Osteoblast (primary cell): ENCODE measurements at regions not wholly inside any gene's neighbourhood (a gene's known extent, or its start where the extent isn't known, plus 50 kb on each side); places are given as distances from the start of the nearest gene placed in this dataset.

Experiments used
- DNase-seq: peaks from one replicate; pipeline ENCODE4 v3.0.0; 2011; ENCODE audit warnings: low spot score, mixed read lengths; ENCODE audit not compliant: insufficient read length; ENCODE audit errors: missing footprints
- H2AFZ ChIP-seq: 2 replicates; pipeline ENCODE4 v1.6.0; 2011; ENCODE audit warnings: mild to moderate bottlenecking, low read length
- H3K27ac ChIP-seq: 2 replicates; pipeline ENCODE4 v1.5.1; 2011; ENCODE audit warnings: mild to moderate bottlenecking, low read depth, low read length, moderate library complexity
- H3K27me3 ChIP-seq: 2 replicates; pipeline ENCODE4 v1.6.0; 2012; ENCODE audit warnings: mild to moderate bottlenecking, control low read depth, inconsistent platforms, low read length, moderate library complexity; ENCODE audit not compliant: insufficient read depth
- H3K36me3 ChIP-seq: 2 replicates; pipeline ENCODE4 v1.5.1; 2011; ENCODE audit warnings: mild to moderate bottlenecking, low read length, control low read depth, moderate library complexity; ENCODE audit not compliant: insufficient read depth
- H3K4me1 ChIP-seq: 2 replicates; pipeline ENCODE4 v1.5.1; 2011; ENCODE audit warnings: mild to moderate bottlenecking, low read length, control low read depth, moderate library complexity; ENCODE audit not compliant: insufficient read depth
- H3K4me2 ChIP-seq: 2 replicates; pipeline ENCODE4 v1.6.0; 2011; ENCODE audit warnings: mild to moderate bottlenecking, low read length; ENCODE audit not compliant: insufficient read depth
- H3K4me3 ChIP-seq: fragments of 200-600 bp; sonication (generic); 3 replicates; pipeline ENCODE4 v1.5.1; 2012; ENCODE audit warnings: mild to moderate bottlenecking, low read length, inconsistent platforms; ENCODE audit not compliant: insufficient read depth
- H3K79me2 ChIP-seq: 2 replicates; pipeline ENCODE4 v1.6.0; 2012; ENCODE audit warnings: mild to moderate bottlenecking, low read length, control low read depth, inconsistent platforms; ENCODE audit not compliant: insufficient read depth
- H3K9me3 ChIP-seq: 2 replicates; pipeline ENCODE4 v1.5.1; 2011; ENCODE audit warnings: low read depth, low read length, control low read depth
- H4K20me1 ChIP-seq: 2 replicates; pipeline ENCODE4 v1.6.0; 2012; ENCODE audit warnings: mild to moderate bottlenecking, low read length, control low read depth; ENCODE audit not compliant: insufficient read depth
- TF ChIP-seq, protein P1 (sequence below): IDR thresholded peaks from 2 replicates; pipeline ENCODE4 v1.5.1; 2011; ENCODE audit warnings: mild to moderate bottlenecking, low read depth, low read length, moderate library complexity; ENCODE audit errors: extremely low read depth

GRCh38 chr14:85336257-85336656 lies 193.7 kb upstream of the FLRT2 start:
- Histone ChIP-seq H3K79me2 (no peaks in the 10 kb centered on the region), H3K4me1 (no peaks in the 10 kb centered on the region), H3K4me3 (no peak overlapping the region), H3K9me3 (no peaks in the 10 kb centered on the region), H3K27ac (no peak overlapping the region), H4K20me1 (no peaks in the 10 kb centered on the region), H2AFZ (no peak overlapping the region), H3K36me3 (no peaks in the 10 kb centered on the region), H3K27me3 (no peaks in the 10 kb centered on the region), H3K4me2 (no peak overlapping the region)
- TF ChIP-seq, protein P1, sequence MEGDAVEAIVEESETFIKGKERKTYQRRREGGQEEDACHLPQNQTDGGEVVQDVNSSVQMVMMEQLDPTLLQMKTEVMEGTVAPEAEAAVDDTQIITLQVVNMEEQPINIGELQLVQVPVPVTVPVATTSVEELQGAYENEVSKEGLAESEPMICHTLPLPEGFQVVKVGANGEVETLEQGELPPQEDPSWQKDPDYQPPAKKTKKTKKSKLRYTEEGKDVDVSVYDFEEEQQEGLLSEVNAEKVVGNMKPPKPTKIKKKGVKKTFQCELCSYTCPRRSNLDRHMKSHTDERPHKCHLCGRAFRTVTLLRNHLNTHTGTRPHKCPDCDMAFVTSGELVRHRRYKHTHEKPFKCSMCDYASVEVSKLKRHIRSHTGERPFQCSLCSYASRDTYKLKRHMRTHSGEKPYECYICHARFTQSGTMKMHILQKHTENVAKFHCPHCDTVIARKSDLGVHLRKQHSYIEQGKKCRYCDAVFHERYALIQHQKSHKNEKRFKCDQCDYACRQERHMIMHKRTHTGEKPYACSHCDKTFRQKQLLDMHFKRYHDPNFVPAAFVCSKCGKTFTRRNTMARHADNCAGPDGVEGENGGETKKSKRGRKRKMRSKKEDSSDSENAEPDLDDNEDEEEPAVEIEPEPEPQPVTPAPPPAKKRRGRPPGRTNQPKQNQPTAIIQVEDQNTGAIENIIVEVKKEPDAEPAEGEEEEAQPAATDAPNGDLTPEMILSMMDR, result no peak
- DNase-seq, result no peak

DNA sequence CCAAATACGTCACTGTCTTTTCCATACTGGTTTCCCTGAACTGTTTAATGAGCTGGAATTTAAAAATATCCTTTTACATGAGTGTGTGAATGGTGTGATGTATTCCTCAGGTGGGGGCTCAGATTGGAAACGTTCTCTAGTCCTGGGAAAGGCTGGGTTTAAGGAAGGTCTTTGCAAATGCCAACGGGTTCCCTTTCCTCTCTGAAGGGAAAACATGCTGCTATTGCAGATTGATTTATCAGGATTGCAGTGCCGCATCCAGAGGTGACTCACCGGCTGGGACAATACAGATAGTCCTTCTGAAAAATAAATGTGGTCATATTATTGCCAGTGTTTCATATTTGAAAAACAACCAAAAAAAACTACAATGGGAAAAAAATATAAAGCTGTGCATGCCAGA lies 193.1 kb upstream of the FLRT2 start:
- TF ChIP-seq, protein P1, result no peak
- Histone ChIP-seq H3K4me3 (no peak overlapping the region), H3K4me1 (no peaks in the 10 kb centered on the region), H3K27ac (no peak overlapping the region), H3K4me2 (no peak overlapping the region), H3K27me3 (no peaks in the 10 kb centered on the region), H3K79me2 (no peaks in the 10 kb centered on the region), H3K36me3 (no peaks in the 10 kb centered on the region), H4K20me1 (no peaks in the 10 kb centered on the region), H3K9me3 (no peaks in the 10 kb centered on the region), H2AFZ (no peak overlapping the region)
- no peak for DNase-seq

DNA sequence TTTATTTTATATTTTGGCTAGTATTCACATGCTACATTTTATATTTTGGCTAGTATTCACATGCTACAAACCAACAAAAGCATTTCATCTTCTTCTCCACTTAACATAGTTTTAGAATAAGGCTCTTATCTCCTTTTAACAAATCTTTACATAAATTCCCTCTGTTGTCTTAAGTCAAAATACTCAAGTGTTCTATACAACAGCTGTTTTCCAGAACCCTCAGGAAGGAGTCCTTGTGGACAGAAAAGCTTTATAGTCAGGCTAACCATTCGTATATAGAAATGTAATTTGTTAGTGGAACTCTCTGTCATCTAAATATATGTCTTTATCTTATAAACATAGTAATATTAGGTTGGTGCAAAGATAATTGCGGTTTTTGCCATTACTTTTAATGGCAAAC lies 191.0 kb upstream of the FLRT2 start:
- no peak overlapping the region for H3K4me3 ChIP-seq
- no peaks in the 10 kb centered on the region for H3K79me2 ChIP-seq
- TF ChIP-seq, protein P1, result no peak
- no peaks in the 10 kb centered on the region for H3K36me3 ChIP-seq
- H3K27me3 ChIP-seq, result no peaks in the 10 kb centered on the region
- no peak overlapping the region for H3K27ac ChIP-seq
- H3K4me2 ChIP-seq, result no peak overlapping the region
- no peak for DNase-seq
- H3K9me3 ChIP-seq, result no peaks in the 10 kb centered on the region
- H2AFZ ChIP-seq, result no peak overlapping the region
- H3K4me1 ChIP-seq, result no peaks in the 10 kb centered on the region
- H4K20me1 ChIP-seq, result no peaks in the 10 kb centered on the region

DNA sequence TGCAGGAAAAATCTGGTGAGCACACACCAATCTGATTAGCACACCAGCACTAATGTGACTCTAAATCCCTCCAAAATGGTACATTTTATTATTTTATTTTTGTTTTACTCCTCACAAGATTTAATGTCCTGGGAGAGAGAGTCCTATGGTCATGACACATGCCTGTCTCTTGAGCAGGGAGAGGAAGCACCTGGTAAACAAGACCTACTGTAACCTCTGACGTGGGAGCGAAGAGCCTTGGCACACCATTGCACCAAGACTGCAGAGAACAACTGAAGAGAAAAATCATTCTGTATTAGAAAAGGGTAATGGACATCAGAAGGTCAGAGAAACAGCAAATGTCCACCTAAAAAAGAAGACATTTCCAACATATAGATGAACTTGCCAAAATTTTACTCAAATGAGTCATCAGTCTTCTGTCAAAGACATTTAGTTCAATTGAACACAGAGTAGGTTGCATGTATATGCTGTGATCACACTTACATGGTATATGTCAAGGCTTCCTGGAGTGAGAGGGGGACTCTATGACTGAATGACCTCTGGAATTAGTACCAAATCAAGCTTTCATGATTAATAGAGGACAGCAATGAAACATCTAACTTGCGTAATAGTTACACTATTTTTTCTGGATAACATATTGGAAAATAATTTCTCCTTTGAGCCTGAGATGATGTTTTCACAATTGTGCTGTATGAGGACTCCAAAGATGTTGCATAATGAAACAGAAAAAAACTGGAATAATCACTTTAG lies 186.9 kb upstream of the FLRT2 start:
- Histone ChIP-seq H3K9me3 (no peaks in the 10 kb centered on the region), H4K20me1 (no peaks in the 10 kb centered on the region), H2AFZ (no peak overlapping the region), H3K27me3 (no peaks in the 10 kb centered on the region), H3K4me1 (no peaks in the 10 kb centered on the region), H3K36me3 (no peaks in the 10 kb centered on the region), H3K4me3 (no peak overlapping the region), H3K27ac (no peak overlapping the region), H3K4me2 (no peak overlapping the region), H3K79me2 (no peaks in the 10 kb centered on the region)
- DNase-seq, result no peak
- TF ChIP-seq, protein P1, result no peak
